Caco-2 (cell line): ENCODE measurements at regions not wholly inside any gene's neighbourhood (a gene's known extent, or its start where the extent isn't known, plus 50 kb on each side); places are given as distances from the start of the nearest gene placed in this dataset.

Experiments
- BruUV-seq: library from RNA; stranded (reverse); fragments of 400-500 nt; replicated peaks from 2 replicates; lab custom pipeline; 2021; lab: Mats Ljungman, UMichigan
- CTCF ChIA-PET: fragments of 300-600 bp; sonication (Branson Sonifier 250); formaldehyde crosslinking; loops from one replicate; lab custom pipeline; 2022; ENCODE audit warnings: antibody characterized with exemption; lab: Charles Lee
- POLR2A ChIA-PET: fragments of 300-600 bp; sonication (Branson Sonifier 250); formaldehyde crosslinking; loops from one replicate; lab custom pipeline; 2022; ENCODE audit warnings: antibody characterized with exemption; lab: Charles Lee
- DNase-seq, 2 experiments: peaks; one replicate each; pipeline versions ENCODE4 v3.0.0 to v3.0.0-alpha.2; 2020 to 2022
- H3K27me3 ChIP-seq: replicated peaks from 2 replicates; pipeline ENCODE4 v1.6.0; 2011; ENCODE audit warnings: low read length; ENCODE audit not compliant: control insufficient read depth, insufficient read depth
- H3K36me3 ChIP-seq: 2 replicates; pipeline ENCODE4 v1.5.1; 2011; ENCODE audit warnings: low read length; ENCODE audit not compliant: control insufficient read depth, insufficient read depth
- H3K4me1 ChIP-seq: fragments of 250-450 bp; sonication (Bioruptor Pico); 2 replicates; pipeline ENCODE4 v1.5.1; 2020; ENCODE audit warnings: mild to moderate bottlenecking
- H3K4me3 ChIP-seq: 2 replicates; pipeline ENCODE4 v1.5.1; 2011; ENCODE audit warnings: low read depth, mild to moderate bottlenecking, control low read depth, low read length
- H3K9me3 ChIP-seq: fragments of 250-450 bp; sonication (Bioruptor Pico); 2 replicates; pipeline ENCODE4 v1.5.1; 2020; ENCODE audit warnings: mild to moderate bottlenecking, moderate library complexity
- H3K27ac Mint-ChIP-seq: one replicate; pipeline ENCODE4 v1.8.0; 2022; ENCODE audit warnings: mixed read lengths; ENCODE audit not compliant: unreplicated experiment
- H3K27me3 Mint-ChIP-seq: one replicate; pipeline ENCODE4 v1.8.0; 2022; ENCODE audit warnings: mixed read lengths; ENCODE audit not compliant: insufficient read depth, unreplicated experiment
- H3K36me3 Mint-ChIP-seq: one replicate; pipeline ENCODE4 v1.8.0; 2022; ENCODE audit warnings: mild to moderate bottlenecking, mixed read lengths; ENCODE audit not compliant: insufficient read depth, unreplicated experiment
- H3K4me1 Mint-ChIP-seq: one replicate; pipeline ENCODE4 v1.8.0; 2022; ENCODE audit warnings: low read depth, mixed read lengths; ENCODE audit not compliant: unreplicated experiment
- H3K4me3 Mint-ChIP-seq: one replicate; pipeline ENCODE4 v1.8.0; 2022; ENCODE audit warnings: mild to moderate bottlenecking, moderate library complexity, mixed read lengths; ENCODE audit not compliant: unreplicated experiment
- H3K9me3 Mint-ChIP-seq: one replicate; pipeline ENCODE4 v1.8.0; 2022; ENCODE audit warnings: mixed read lengths; ENCODE audit not compliant: unreplicated experiment
- CTCF ChIP-seq, 2 experiments: fragments of 200-600 bp in 1 of 2; IDR thresholded peaks; 1 replicate in 1 of 2; 2 replicates in 1 of 2; pipeline versions ENCODE4 v1.5.1 to v1.8.0; 2011 to 2022; ENCODE audit warnings: antibody characterized with exemption in 1 of 2, control low read depth in 1 of 2, inconsistent platforms in 1 of 2, low read depth in 1 of 2, low read length in 1 of 2, mild to moderate bottlenecking in 1 of 2, moderate library complexity in 1 of 2; ENCODE audit not compliant: insufficient read depth in 1 of 2, severe bottlenecking in 1 of 2, unreplicated experiment in 1 of 2
- intact Hi-C: fragments of 100-400 bp; cut with micrococcal nuclease; formaldehyde crosslinking; loops from one replicate; pipeline ENCODE4 v1.10.0; 2022; ENCODE audit not compliant: unreplicated experiment

- POLR2A ChIA-PET: no interaction called here
- H3K27me3 Mint-ChIP-seq: peaks cover 4% of the 10 kb centered on the region
Measured at GRCh38 chr16:55271945-55272513, 52.0 kb upstream of the IRX6 start.

GRCh38 chr16:55272744-55273143 lies 51.3 kb upstream of the IRX6 start:
- no peak for TF ChIP-seq CTCF (IDR thresholded peaks at IDR 0.05; ENCODE audit: insufficient read depth in 1 of 2, low read depth in 1 of 2, low read length in 1 of 2, severe bottlenecking in 1 of 2, unreplicated experiment in 1 of 2)
- H3K4me3 Mint-ChIP-seq: no peak overlapping the region
- POLR2A ChIA-PET: no interaction called here

More at GRCh38 chr16:55271945-55272513, 52.0 kb upstream of the IRX6 start:
- no peaks in the 10 kb centered on the region for H3K27me3 ChIP-seq
- Mint-ChIP-seq H3K9me3 (peaks cover 10% of the 10 kb centered on the region), H3K4me3 (no peak overlapping the region), H3K36me3 (no peaks in the 10 kb centered on the region), H3K27ac (no peak overlapping the region), H3K4me1 (no peaks in the 10 kb centered on the region)
- DNase-seq: no peak
- no peak overlapping the region for H3K4me3 ChIP-seq
- no peaks in the 10 kb centered on the region for H3K36me3 ChIP-seq
- BruUV-seq: no TSS peak
- CTCF ChIA-PET: no interaction called here
- no peaks in the 10 kb centered on the region for H3K9me3 ChIP-seq
- H3K4me1 ChIP-seq: no peaks in the 10 kb centered on the region
- intact Hi-C loops: no loop called here
- no peak for TF ChIP-seq CTCF (IDR thresholded peaks at IDR 0.05; ENCODE audit: insufficient read depth in 1 of 2, low read depth in 1 of 2, low read length in 1 of 2, severe bottlenecking in 1 of 2, unreplicated experiment in 1 of 2)

GRCh38 chr16:55273356-55273755 lies 50.6 kb upstream of the IRX6 start:
- intact Hi-C loops: no loop called here

More at GRCh38 chr16:55272744-55273143, 51.3 kb upstream of the IRX6 start:
- H3K36me3 Mint-ChIP-seq: no peaks in the 10 kb centered on the region
- no TSS peak for BruUV-seq
- intact Hi-C loops: no loop called here
- peaks cover 4% of the 10 kb centered on the region for H3K27me3 Mint-ChIP-seq
- no peak for DNase-seq
- peaks cover 10% of the 10 kb centered on the region for H3K9me3 Mint-ChIP-seq
- Histone ChIP-seq H3K27me3 (no peaks in the 10 kb centered on the region), H3K4me1 (no peaks in the 10 kb centered on the region), H3K4me3 (no peak overlapping the region), H3K36me3 (no peaks in the 10 kb centered on the region), H3K9me3 (no peaks in the 10 kb centered on the region)
- no peak overlapping the region for H3K27ac Mint-ChIP-seq
- no peaks in the 10 kb centered on the region for H3K4me1 Mint-ChIP-seq
- CTCF ChIA-PET: no interaction called here

More at GRCh38 chr16:55273356-55273755, 50.6 kb upstream of the IRX6 start:
- H3K4me3 ChIP-seq: no peak overlapping the region
- ChIA-PET POLR2A (no interaction called here), CTCF (no interaction called here)
- no peaks in the 10 kb centered on the region for H3K36me3 ChIP-seq
- BruUV-seq: no TSS peak
- no peak for TF ChIP-seq CTCF (IDR thresholded peaks at IDR 0.05; ENCODE audit: insufficient read depth in 1 of 2, low read depth in 1 of 2, low read length in 1 of 2, severe bottlenecking in 1 of 2, unreplicated experiment in 1 of 2)
- Mint-ChIP-seq H3K36me3 (no peaks in the 10 kb centered on the region), H3K4me1 (no peaks in the 10 kb centered on the region), H3K9me3 (peaks cover 10% of the 10 kb centered on the region), H3K27me3 (peaks cover 4% of the 10 kb centered on the region), H3K27ac (no peak overlapping the region), H3K4me3 (no peak overlapping the region)
- DNase-seq: no peak
- H3K4me1 ChIP-seq: no peaks in the 10 kb centered on the region
- no peaks in the 10 kb centered on the region for H3K27me3 ChIP-seq
- no peaks in the 10 kb centered on the region for H3K9me3 ChIP-seq
